A549 (cell line): ENCODE measurements at regions not wholly inside any gene's neighbourhood (a gene's known extent, or its start where the extent isn't known, plus 50 kb on each side); places are given as distances from the start of the nearest gene placed in this dataset.

Experiments used
- ATAC-seq, 2 experiments: fragments of 200-7000 bp in 1 of 2; fragments of >200 bp in 1 of 2; cut with Nextera tagmentation in 1 of 2; cut with Tn5 transposase in 1 of 2; 3 replicates each; pipeline versions ENCODE4 v1.8.0 to v1.9.1; 2018 to 2020; ENCODE audit warnings: mild to moderate bottlenecking in 1 of 2, moderate library complexity in 1 of 2
- CTCF ChIA-PET: fragments of 300-600 bp; sonication (Branson Sonifier 250); formaldehyde crosslinking; extraction: SDS; loops from one replicate; lab custom pipeline; 2021; ENCODE audit warnings: antibody characterized with exemption, inconsistent platforms; lab: Yijun Ruan, JAX
- POLR2A ChIA-PET: fragments of 350-600 bp; formaldehyde crosslinking; extraction: SDS; loops from one replicate; lab custom pipeline; 2021; ENCODE audit warnings: antibody characterized with exemption, inconsistent platforms; lab: Yijun Ruan, JAX
- DNase-seq, 2 experiments: peaks; one replicate each; pipeline versions ENCODE4 v3.0.0 to v3.0.0-alpha.2; 2011 to 2016; ENCODE audit warnings: low read depth in 1 of 2, low spot score in 1 of 2
- FAIRE-seq: peaks from 2 replicates; lab custom pipeline; 2011; peaks lifted over from hg19 to GRCh38; lab: Jason Lieb, UNC
- H3K27ac ChIP-seq, 2 experiments: fragments of >200 bp; sonication (Bioruptor Twin); formaldehyde crosslinking; 3 replicates each; pipeline ENCODE4 v1.5.1; 2016 to 2017
- H3K4me1 ChIP-seq: fragments of >200 bp; sonication (Bioruptor Twin); formaldehyde crosslinking; 3 replicates; pipeline ENCODE4 v1.6.1; 2016
- H3K4me2 ChIP-seq: fragments of >200 bp; sonication (Bioruptor Twin); formaldehyde crosslinking; 3 replicates; pipeline ENCODE4 v1.6.1; 2016
- H3K4me3 ChIP-seq: fragments of >200 bp; sonication (Bioruptor Twin); formaldehyde crosslinking; 3 replicates; pipeline ENCODE4 v1.5.1; 2016
- H3K9me3 ChIP-seq: fragments of >200 bp; sonication (Bioruptor Twin); formaldehyde crosslinking; 3 replicates; pipeline ENCODE4 v1.6.1; 2016
- CBX2 ChIP-seq: fragments of 200-600 bp; sonication (generic); IDR thresholded peaks from 2 replicates; pipeline ENCODE4 v1.6.1; 2016; ENCODE audit warnings: low read depth, mild to moderate bottlenecking, borderline replicate concordance
- CBX8 ChIP-seq: fragments of 200-600 bp; sonication (generic); IDR thresholded peaks from 2 replicates; pipeline ENCODE4 v1.6.1; 2016
- CEBPB ChIP-seq, 2 experiments: fragments of >200 bp in 1 of 2; sonication (Bioruptor Twin) in 1 of 2; formaldehyde crosslinking in 1 of 2; IDR thresholded peaks; 2 replicates each; pipeline ENCODE4 v1.6.1; 2012 to 2016
- CHD2 ChIP-seq: fragments of 150-350 bp; IDR thresholded peaks from 2 replicates; pipeline ENCODE4 v1.6.1; 2014; ENCODE audit warnings: low read length; ENCODE audit not compliant: partially characterized antibody
- CHD4 ChIP-seq: fragments of 200-600 bp; sonication (generic); IDR thresholded peaks from 2 replicates; pipeline ENCODE4 v1.6.1; 2016; ENCODE audit warnings: antibody characterized with exemption, mild to moderate bottlenecking, borderline replicate concordance
- EHMT2 ChIP-seq: fragments of 200-600 bp; sonication (generic); IDR thresholded peaks from 2 replicates; pipeline ENCODE4 v1.6.1; 2016; ENCODE audit warnings: antibody characterized with exemption, low read depth, mild to moderate bottlenecking, moderate library complexity
- ELK1 ChIP-seq: fragments of 150-350 bp; IDR thresholded peaks from 2 replicates; pipeline ENCODE4 v1.6.1; 2014; ENCODE audit warnings: low read depth, mild to moderate bottlenecking, low read length
- EP300 ChIP-seq, 2 experiments: fragments of >200 bp; sonication (Bioruptor Twin); formaldehyde crosslinking; IDR thresholded peaks; 2 replicates in 1 of 2; 3 replicates in 1 of 2; pipeline ENCODE4 v1.6.1; 2016 to 2017
- ESRRA ChIP-seq: fragments of 150-350 bp; IDR thresholded peaks from 2 replicates; pipeline ENCODE4 v1.6.1; 2014; ENCODE audit warnings: mild to moderate bottlenecking, low read length, borderline replicate concordance
- FOSB ChIP-seq: fragments of 250-450 bp; sonication (Bioruptor Pico); IDR thresholded peaks from 2 replicates; pipeline ENCODE4 v1.5.0; 2020; ENCODE audit warnings: mild to moderate bottlenecking, moderate library complexity
- FOSL2 ChIP-seq, 2 experiments: fragments of 450-650 bp in 1 of 2; fragments of >200 bp in 1 of 2; sonication (Bioruptor Twin) in 1 of 2; formaldehyde crosslinking; IDR thresholded peaks; 2 replicates each; pipeline versions ENCODE4 v1.5.0 to v1.6.1; 2016 to 2020; ENCODE audit warnings: mild to moderate bottlenecking in 1 of 2, moderate library complexity in 1 of 2
- HEYL ChIP-seq: fragments of 250-450 bp; sonication (Bioruptor Pico); IDR thresholded peaks from 2 replicates; pipeline ENCODE4 v1.8.0; 2021; ENCODE audit warnings: mild to moderate bottlenecking, moderate library complexity
- HOXB5 ChIP-seq: fragments of 250-450 bp; sonication (Bioruptor Pico); IDR thresholded peaks from 2 replicates; pipeline ENCODE4 v1.5.0; 2020; ENCODE audit warnings: mild to moderate bottlenecking, moderate library complexity
- JUNB ChIP-seq: fragments of >200 bp; sonication (Bioruptor Twin); formaldehyde crosslinking; IDR thresholded peaks from 2 replicates; pipeline ENCODE4 v1.6.1; 2016
- KDM1A ChIP-seq: fragments of 200-600 bp; sonication (generic); IDR thresholded peaks from 2 replicates; pipeline ENCODE4 v1.6.1; 2016; ENCODE audit warnings: low read depth, mild to moderate bottlenecking
- MAFK ChIP-seq: fragments of 450-650 bp; IDR thresholded peaks from 2 replicates; pipeline ENCODE4 v1.6.1; 2014; ENCODE audit not compliant: partially characterized antibody
- NFE2L2 ChIP-seq: fragments of 150-350 bp; conservative IDR thresholded peaks from 2 replicates; pipeline ENCODE4 v1.6.1; 2014; ENCODE audit warnings: low read length
- NPAS2 ChIP-seq: fragments of 250-450 bp; sonication (Bioruptor Pico); IDR thresholded peaks from 2 replicates; pipeline ENCODE4 v1.8.0; 2022; ENCODE audit warnings: mild to moderate bottlenecking, moderate library complexity, borderline replicate concordance
- RAD21 ChIP-seq, 2 experiments: fragments of >200 bp in 1 of 2; sonication (Bioruptor Twin) in 1 of 2; formaldehyde crosslinking in 1 of 2; IDR thresholded peaks in 1 of 2; conservative IDR thresholded peaks in 1 of 2; 2 replicates in 1 of 2; 3 replicates in 1 of 2; pipeline ENCODE4 v1.6.1; 2012 to 2018; ENCODE audit warnings: inconsistent platforms in 1 of 2
- SMC3 ChIP-seq: fragments of >200 bp; sonication (Bioruptor Twin); formaldehyde crosslinking; IDR thresholded peaks from 3 replicates; pipeline ENCODE4 v1.6.1; 2018; ENCODE audit warnings: inconsistent platforms
- TP53 ChIP-seq: fragments of 250-450 bp; sonication (Bioruptor Pico); IDR thresholded peaks from 2 replicates; pipeline ENCODE4 v1.5.0; 2021; ENCODE audit warnings: mild to moderate bottlenecking, moderate library complexity
- ZFP36 ChIP-seq: fragments of 450-650 bp; IDR thresholded peaks from 2 replicates; pipeline ENCODE4 v1.6.1; 2014; ENCODE audit warnings: borderline replicate concordance; ENCODE audit not compliant: partially characterized antibody
- ZSCAN20 ChIP-seq: fragments of 250-450 bp; sonication (Bioruptor Pico); IDR thresholded peaks from 2 replicates; pipeline ENCODE4 v1.8.0; 2022; ENCODE audit warnings: mild to moderate bottlenecking, moderate library complexity
- WGBS: methylation state at CpG from one replicate; pipeline ENCODE4 v1.1.6; 2017; ENCODE audit errors: missing lambda C conversion rate; 5-methylcytosine and 5-hydroxymethylcytosine counted together
- TF ChIP-seq, protein P1 (sequence below): fragments of 200-600 bp; sonication (generic); IDR thresholded peaks from 2 replicates; pipeline ENCODE4 v1.6.1; 2016; ENCODE audit warnings: antibody characterized with exemption, mild to moderate bottlenecking, moderate library complexity

DNA sequence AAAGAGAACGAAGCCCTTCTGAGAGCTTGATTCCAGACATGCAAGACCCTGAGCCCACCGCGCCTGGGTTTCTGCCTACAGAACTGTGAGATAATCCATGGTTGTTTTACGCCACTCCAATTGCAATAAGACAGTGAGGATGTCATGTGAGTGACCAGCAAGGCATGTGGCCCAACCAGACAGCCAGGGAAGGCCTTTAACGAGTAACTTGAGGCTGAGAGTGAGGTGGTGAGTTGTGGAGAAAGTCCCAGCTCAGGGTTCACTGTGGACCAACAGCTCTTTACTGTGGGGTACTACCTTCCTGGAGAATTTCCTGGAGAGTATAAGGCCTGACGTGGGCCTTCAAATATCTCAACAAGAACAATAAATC, 153.9 kb downstream of the ETS2 start:
- TF ChIP-seq, protein P1, sequence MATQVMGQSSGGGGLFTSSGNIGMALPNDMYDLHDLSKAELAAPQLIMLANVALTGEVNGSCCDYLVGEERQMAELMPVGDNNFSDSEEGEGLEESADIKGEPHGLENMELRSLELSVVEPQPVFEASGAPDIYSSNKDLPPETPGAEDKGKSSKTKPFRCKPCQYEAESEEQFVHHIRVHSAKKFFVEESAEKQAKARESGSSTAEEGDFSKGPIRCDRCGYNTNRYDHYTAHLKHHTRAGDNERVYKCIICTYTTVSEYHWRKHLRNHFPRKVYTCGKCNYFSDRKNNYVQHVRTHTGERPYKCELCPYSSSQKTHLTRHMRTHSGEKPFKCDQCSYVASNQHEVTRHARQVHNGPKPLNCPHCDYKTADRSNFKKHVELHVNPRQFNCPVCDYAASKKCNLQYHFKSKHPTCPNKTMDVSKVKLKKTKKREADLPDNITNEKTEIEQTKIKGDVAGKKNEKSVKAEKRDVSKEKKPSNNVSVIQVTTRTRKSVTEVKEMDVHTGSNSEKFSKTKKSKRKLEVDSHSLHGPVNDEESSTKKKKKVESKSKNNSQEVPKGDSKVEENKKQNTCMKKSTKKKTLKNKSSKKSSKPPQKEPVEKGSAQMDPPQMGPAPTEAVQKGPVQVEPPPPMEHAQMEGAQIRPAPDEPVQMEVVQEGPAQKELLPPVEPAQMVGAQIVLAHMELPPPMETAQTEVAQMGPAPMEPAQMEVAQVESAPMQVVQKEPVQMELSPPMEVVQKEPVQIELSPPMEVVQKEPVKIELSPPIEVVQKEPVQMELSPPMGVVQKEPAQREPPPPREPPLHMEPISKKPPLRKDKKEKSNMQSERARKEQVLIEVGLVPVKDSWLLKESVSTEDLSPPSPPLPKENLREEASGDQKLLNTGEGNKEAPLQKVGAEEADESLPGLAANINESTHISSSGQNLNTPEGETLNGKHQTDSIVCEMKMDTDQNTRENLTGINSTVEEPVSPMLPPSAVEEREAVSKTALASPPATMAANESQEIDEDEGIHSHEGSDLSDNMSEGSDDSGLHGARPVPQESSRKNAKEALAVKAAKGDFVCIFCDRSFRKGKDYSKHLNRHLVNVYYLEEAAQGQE = no peak
- no peak for TF ChIP-seq NPAS2 (CRISPR knock-in tag)
- TF ChIP-seq ZSCAN20 (CRISPR knock-in tag) = no peak
- TF ChIP-seq FOSB = no peak
- TF ChIP-seq CHD2 = no peak
- no peak for TF ChIP-seq CBX8
- TF ChIP-seq TP53 (CRISPR knock-in tag) = no peak
- TF ChIP-seq EHMT2 = no peak
- no peak for TF ChIP-seq ZFP36
- TF ChIP-seq ESRRA = no peak
- no peak for TF ChIP-seq EP300 (IDR thresholded peaks at IDR 0.05)
- no peak for TF ChIP-seq NFE2L2
- TF ChIP-seq CEBPB (IDR thresholded peaks at IDR 0.05) = no peak
- TF ChIP-seq CBX2 = no peak
- TF ChIP-seq HOXB5 = no peak
- TF ChIP-seq RAD21 (conservative IDR thresholded peaks at IDR 0.05 in 1 of 2, IDR thresholded peaks at IDR 0.05 in 1 of 2) = no peak
- no peak for TF ChIP-seq CHD4
- TF ChIP-seq SMC3 = no peak
- TF ChIP-seq KDM1A = no peak
- ChIA-PET CTCF (no interaction called here), POLR2A (interaction anchor here (1.0 kb wide), 1 partner anchor 154 kb away, joined by 3 read pairs; the partner anchor contains the start of gene ETS2)
- WGBS = 83% methylated on average over 6 of the region's 6 CpGs
- Histone ChIP-seq H3K4me1 (peaks cover 38% of the 10 kb centered on the region), H3K9me3 (0 out of 3 replicates have a peak, but pooled peaks cover 10% of the 10 kb centered on the region), H3K27ac (peak overlapping the region; percentile 77 to 85), H3K4me2 (peak overlapping the region; percentile 61), H3K4me3 (no peak overlapping the region)
- FAIRE-seq (no peak), ATAC-seq (no peak), DNase-seq (no peak)

GRCh38 chr21:38958940-38959691, 153.4 kb downstream of the ETS2 start:
- peak in 1 of 2 experiments; percentile 45 for DNase-seq
- H3K4me1 ChIP-seq = peaks cover 38% of the 10 kb centered on the region
- 0 out of 3 replicates have a peak, but pooled peaks cover 10% of the 10 kb centered on the region for H3K9me3 ChIP-seq
- H3K27ac ChIP-seq = peak overlapping the region; percentile 77 to 85
- peak; percentile 62 to 72 for ATAC-seq
- POLR2A ChIA-PET = interaction anchor here (1.0 kb wide), 1 partner anchor 154 kb away, joined by 3 read pairs; the partner anchor contains the start of gene ETS2
- peak overlapping the region; percentile 61 for H3K4me2 ChIP-seq
- H3K4me3 ChIP-seq = no peak overlapping the region
- TF ChIP-seq MAFK (no peak), CEBPB (IDR thresholded peaks at IDR 0.05) (peak; percentile 40 to 54; a peak in 2 of 4 replicates), ELK1 (no peak), HEYL (CRISPR knock-in tag) (no peak), FOSL2 (IDR thresholded peaks at IDR 0.05) (peak; percentile 4; the same call in 1 of the 2 replicates), FOSL2 (CRISPR knock-in tag; IDR thresholded peaks at IDR 0.05) (no peak), JUNB (peak; percentile 48; the same call in 1 of the 2 replicates), NFE2L2 (no peak)
- no peak for FAIRE-seq
- CTCF ChIA-PET = interaction anchor here (1.4 kb wide), 1 partner anchor 16 kb away, joined by 4 read pairs; no protein-coding TSS in a partner anchor
- WGBS = 58% methylated on average over 4 of the region's 4 CpGs
